B cell (primary cell): ENCODE measurements at regions not wholly inside any gene's neighbourhood (a gene's known extent, or its start where the extent isn't known, plus 50 kb on each side); places are given as distances from the start of the nearest gene placed in this dataset.

Experiments
- ATAC-seq: fragments of 200-7000 bp; cut with Tn5 transposase; one replicate; pipeline ENCODE4 v1.10.0; 2021; ENCODE audit warnings: low read depth, mild to moderate bottlenecking, moderate number of reproducible peaks, moderate library complexity
- CTCF ChIA-PET: fragments of 350-600 bp; sonication (Branson Sonifier 250); formaldehyde crosslinking; loops from one replicate; lab custom pipeline; 2021; ENCODE audit warnings: antibody characterized with exemption, inconsistent platforms; lab: Charles Lee
- POLR2A ChIA-PET: fragments of 350-600 bp; sonication (Branson Sonifier 250); formaldehyde crosslinking; loops from one replicate; lab custom pipeline; 2021; ENCODE audit warnings: antibody characterized with exemption; lab: Charles Lee
- DNase-seq: peaks from one replicate; pipeline ENCODE4 v3.0.0; 2013
- H2AFZ ChIP-seq: 2 replicates; pipeline ENCODE4 v1.6.1; 2012; ENCODE audit warnings: mild to moderate bottlenecking, low read depth, low read length; ENCODE audit not compliant: insufficient read depth, poor library complexity, severe bottlenecking
- H3K27ac ChIP-seq, 2 donors: 1 replicate in 1 of 2; 2 replicates in 1 of 2; pipeline ENCODE4 v1.5.1; 2012 to 2013; ENCODE audit warnings: low read length in 2 of 2, mild to moderate bottlenecking in 2 of 2, moderate library complexity in 1 of 2
- H3K27me3 ChIP-seq, 4 experiments: fragments of 200-600 bp in 1 of 4; sonication (generic) in 1 of 4; replicated peaks in 1 of 4; 1 replicate in 2 of 4; 2 replicates in 2 of 4; pipeline versions ENCODE4 v1.6.1 to v1.7.0; 2013 to 2016; ENCODE audit warnings: low read length in 3 of 4, mild to moderate bottlenecking in 2 of 4, mixed read lengths in 1 of 4, moderate library complexity in 1 of 4; ENCODE audit not compliant: insufficient read depth in 4 of 4, control insufficient read depth in 3 of 4; ENCODE audit errors: control extremely low read depth in 1 of 4
- H3K36me3 ChIP-seq, 2 experiments: replicated peaks in 1 of 2; 1 replicate in 1 of 2; 2 replicates in 1 of 2; pipeline versions ENCODE4 v1.6.1 to v1.7.1; 2013; ENCODE audit warnings: low read length in 1 of 2; ENCODE audit not compliant: insufficient read depth in 2 of 2, control insufficient read depth in 1 of 2; ENCODE audit errors: control extremely low read depth in 1 of 2, extremely low read depth in 1 of 2
- H3K4me1 ChIP-seq, 2 donors: fragments of 200-600 bp in 1 of 2; sonication (generic) in 1 of 2; 1 replicate in 1 of 2; 2 replicates in 1 of 2; pipeline versions ENCODE4 v1.5.1 to v1.6.1; 2013 to 2017; ENCODE audit warnings: low read length in 2 of 2; ENCODE audit not compliant: control insufficient read depth in 2 of 2, insufficient read depth in 2 of 2
- H3K4me2 ChIP-seq: replicated peaks from 2 replicates; pipeline ENCODE3; 2012; ENCODE audit warnings: mild to moderate bottlenecking, low read depth, low read length; ENCODE audit not compliant: poor library complexity, severe bottlenecking
- H3K4me3 ChIP-seq, 5 experiments: fragments of 200-600 bp in 1 of 5; sonication (generic) in 1 of 5; 1 replicate in 3 of 5; 2 replicates in 2 of 5; pipeline versions ENCODE4 v1.5.1 to v1.7.0; 2011 to 2016; ENCODE audit warnings: low read length in 4 of 5, mild to moderate bottlenecking in 4 of 5, low read depth in 2 of 5, control low read depth in 1 of 5, moderate library complexity in 1 of 5; ENCODE audit not compliant: insufficient read depth in 1 of 5; ENCODE audit errors: control extremely low read depth in 1 of 5, extremely low read depth in 1 of 5
- H3K79me2 ChIP-seq: fragments of 200-600 bp; sonication (generic); one replicate; pipeline ENCODE4 v1.6.0; 2016; ENCODE audit warnings: low read length; ENCODE audit not compliant: control insufficient read depth, insufficient read depth
- H3K9ac ChIP-seq: fragments of 200-600 bp; sonication (generic); 2 replicates; pipeline ENCODE4 v1.6.1; 2017; ENCODE audit warnings: mild to moderate bottlenecking, low read length, moderate library complexity
- H3K9me3 ChIP-seq, 3 donors: one replicate each; pipeline versions ENCODE4 v1.6.1 to v1.7.1; 2013; ENCODE audit warnings: low read length in 2 of 3; ENCODE audit not compliant: control insufficient read depth in 2 of 3, insufficient read depth in 1 of 3; ENCODE audit errors: control extremely low read depth in 1 of 3
- H4K20me1 ChIP-seq: 2 replicates; pipeline ENCODE4 v1.6.0; 2012; ENCODE audit warnings: mild to moderate bottlenecking, low read length; ENCODE audit not compliant: insufficient read depth, control insufficient read depth, poor library complexity, severe bottlenecking
- H3K27ac Mint-ChIP-seq: one replicate; pipeline ENCODE4 v1.8.0; 2021; ENCODE audit warnings: mixed read lengths
- H3K27me3 Mint-ChIP-seq: one replicate; pipeline ENCODE4 v1.8.0; 2021; ENCODE audit warnings: mixed read lengths
- H3K4me1 Mint-ChIP-seq: one replicate; pipeline ENCODE4 v1.8.0; 2021; ENCODE audit warnings: mixed read lengths
- H3K4me3 Mint-ChIP-seq: one replicate; pipeline ENCODE4 v1.8.0; 2021; ENCODE audit warnings: mixed read lengths
- H3K9me3 Mint-ChIP-seq: one replicate; pipeline ENCODE4 v1.8.0; 2022; ENCODE audit warnings: mixed read lengths; ENCODE audit not compliant: insufficient read depth
- CTCF ChIP-seq: fragments of 200-600 bp; IDR thresholded peaks from one replicate; pipeline ENCODE4 v1.8.0; 2022; ENCODE audit warnings: antibody characterized with exemption, mild to moderate bottlenecking
- EZH2 ChIP-seq: IDR thresholded peaks from 2 replicates; pipeline ENCODE4 v1.6.1; 2012; ENCODE audit warnings: borderline replicate concordance, low read depth, mild to moderate bottlenecking, moderate library complexity, low read length; ENCODE audit not compliant: insufficient read depth, poor library complexity, severe bottlenecking
- WGBS: methylation state at CpG from one replicate; pipeline ENCODE4 v1.1.5; 2013; ENCODE audit warnings: missing lambda C conversion rate; ENCODE audit not compliant: insufficient coverage; 5-methylcytosine and 5-hydroxymethylcytosine counted together
- intact Hi-C: fragments of 100-400 bp; cut with micrococcal nuclease; formaldehyde crosslinking; loops from one replicate; pipeline ENCODE4 v1.10.0; 2022

GRCh38 chr2:52918551-52918950 lies 849.1 kb upstream of the CHAC2 start:
- Histone ChIP-seq H3K4me1 (no peaks in the 10 kb centered on the region), H3K4me2 (no peak overlapping the region), H3K27me3 (no peaks in the 10 kb centered on the region), H3K9ac (no peak overlapping the region), H3K79me2 (no peaks in the 10 kb centered on the region), H3K9me3 (no peaks in the 10 kb centered on the region), H3K36me3 (no peaks in the 10 kb centered on the region), H3K27ac (no peak overlapping the region), H3K4me3 (no peak overlapping the region), H2AFZ (no peak overlapping the region), H4K20me1 (no peaks in the 10 kb centered on the region)
- intact Hi-C loops: no loop called here
- DNase-seq (no peak), ATAC-seq (no peak)
- H3K9me3 Mint-ChIP-seq: no peaks in the 10 kb centered on the region
- ChIA-PET CTCF (no interaction called here), POLR2A (no interaction called here)
- WGBS: no CpG with 5 or more reads among the region's 1 CpG
- TF ChIP-seq EZH2 (no peak), CTCF (no peak)
- H3K27ac Mint-ChIP-seq: no peak overlapping the region
- H3K4me1 Mint-ChIP-seq: no peaks in the 10 kb centered on the region
- no peak overlapping the region for H3K4me3 Mint-ChIP-seq
- H3K27me3 Mint-ChIP-seq: no peaks in the 10 kb centered on the region

- Histone ChIP-seq H3K9ac (no peak overlapping the region), H3K4me3 (no peak overlapping the region), H3K4me1 (no peaks in the 10 kb centered on the region), H3K9me3 (no peaks in the 10 kb centered on the region), H2AFZ (no peak overlapping the region), H3K79me2 (no peaks in the 10 kb centered on the region), H3K27me3 (no peaks in the 10 kb centered on the region), H3K4me2 (no peak overlapping the region), H4K20me1 (no peaks in the 10 kb centered on the region), H3K27ac (no peak overlapping the region), H3K36me3 (no peaks in the 10 kb centered on the region)
- Mint-ChIP-seq H3K4me3 (no peak overlapping the region), H3K27ac (no peak overlapping the region), H3K27me3 (no peaks in the 10 kb centered on the region), H3K4me1 (no peaks in the 10 kb centered on the region), H3K9me3 (no peaks in the 10 kb centered on the region)
- ATAC-seq (no peak), DNase-seq (no peak)
- WGBS: 80% methylated on average over 2 of the region's 3 CpGs
- POLR2A ChIA-PET: no interaction called here
- TF ChIP-seq EZH2 (no peak), CTCF (no peak)
- CTCF ChIA-PET: no interaction called here
- intact Hi-C loops: no loop called here
Observed at GRCh38 chr2:52916981-52917380, 850.6 kb upstream of the CHAC2 start.
